ENCODE measurements at regions not wholly inside any gene's neighbourhood (a gene's known extent, or its start where the extent isn't known, plus 50 kb on each side); places are given as distances from the start of the nearest gene placed in this dataset.

DNA sequence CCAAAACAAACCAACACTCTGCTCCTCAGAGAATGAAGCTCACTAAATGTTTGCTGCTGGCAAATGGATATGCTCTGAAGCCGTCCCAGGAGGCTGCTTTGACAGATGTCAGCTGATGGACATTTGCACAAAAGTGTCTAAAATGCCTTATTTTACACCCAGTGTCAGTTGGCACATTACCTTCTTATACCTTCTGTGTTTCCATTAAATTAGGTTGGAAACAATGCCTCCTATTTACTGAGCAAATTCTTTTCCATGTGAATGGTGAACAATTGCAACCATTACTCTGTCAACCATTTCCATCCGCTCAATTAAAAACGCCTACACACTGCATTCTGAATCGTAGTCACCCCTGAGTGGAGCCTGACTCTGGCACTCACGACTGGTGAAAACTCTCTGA, 1679.9 kb upstream of the FLRT2 start:
- ChIA-PET CTCF (no interaction called here), POLR2A (no interaction called here)
- H3K4me3 ChIP-seq (ENCODE audit: control insufficient read depth in 1 of 2, extremely low read depth in 1 of 2, low read length in 1 of 2), result no peak overlapping the region
- Mint-ChIP-seq H3K27ac (no peak overlapping the region), H3K36me3 (no peaks in the 10 kb centered on the region), H3K27me3 (no peaks in the 10 kb centered on the region), H3K9me3 (peaks cover 7 to 11% (median 10%) of the 10 kb centered on the region in 3 donors), H3K4me1 (no peaks in the 10 kb centered on the region), H3K4me3 (no peak overlapping the region)
- H3K4me1 ChIP-seq (ENCODE audit: control insufficient read depth in 1 of 2, extremely low read depth in 1 of 2, insufficient read depth in 2 of 2, low read length in 2 of 2), result no peaks in the 10 kb centered on the region
- DNase-seq (no peak), ATAC-seq (replicated peaks in 1 of 4) (no peak)
- no peaks in the 10 kb centered on the region for H3K36me3 ChIP-seq (ENCODE audit: control insufficient read depth in 2 of 2, extremely low read depth in 1 of 2, insufficient read depth in 1 of 2, low read length in 1 of 2)
- no peak overlapping the region for H3K27ac ChIP-seq (ENCODE audit: low read length)
- H3K27me3 ChIP-seq (replicated peaks in 1 of 2; ENCODE audit: control insufficient read depth in 2 of 2, extremely low read depth in 1 of 2, insufficient read depth in 2 of 2, low read length in 1 of 2), result no peaks in the 10 kb centered on the region
- H3K9me3 ChIP-seq, result peaks cover 2% of the 10 kb centered on the region
- WGBS (ENCODE audit: insufficient coverage), result 75% methylated on average over 3 of the region's 5 CpGs

- no peaks in the 10 kb centered on the region for H3K4me1 ChIP-seq (ENCODE audit: control insufficient read depth in 1 of 2, extremely low read depth in 1 of 2, insufficient read depth in 2 of 2, low read length in 2 of 2)
- H3K9me3 Mint-ChIP-seq, result peaks cover 24 to 30% (median 25%) of the 10 kb centered on the region in 3 donors
- DNase-seq (no peak), ATAC-seq (replicated peaks in 1 of 4) (no peak)
- WGBS (ENCODE audit: insufficient coverage), result no CpG with 5 or more reads among the region's 3 CpGs
- no peaks in the 10 kb centered on the region for H3K4me1 Mint-ChIP-seq
- H3K27me3 Mint-ChIP-seq, result no peaks in the 10 kb centered on the region
- H3K4me3 ChIP-seq (ENCODE audit: control insufficient read depth in 1 of 2, extremely low read depth in 1 of 2, low read length in 1 of 2), result no peak overlapping the region
- no peaks in the 10 kb centered on the region for H3K9me3 ChIP-seq
- ChIA-PET POLR2A (no interaction called here), CTCF (no interaction called here)
- no peak overlapping the region for H3K27ac Mint-ChIP-seq
- H3K4me3 Mint-ChIP-seq, result no peak overlapping the region
- H3K27ac ChIP-seq (ENCODE audit: low read length), result no peak overlapping the region
- no peaks in the 10 kb centered on the region for H3K36me3 ChIP-seq (ENCODE audit: control insufficient read depth in 2 of 2, extremely low read depth in 1 of 2, insufficient read depth in 1 of 2, low read length in 1 of 2)
- no peaks in the 10 kb centered on the region for H3K27me3 ChIP-seq (replicated peaks in 1 of 2; ENCODE audit: control insufficient read depth in 2 of 2, extremely low read depth in 1 of 2, insufficient read depth in 2 of 2, low read length in 1 of 2)
- no peaks in the 10 kb centered on the region for H3K36me3 Mint-ChIP-seq
Measured at GRCh38 chr14:83856334-83856733, 1673.6 kb upstream of the FLRT2 start.

GRCh38 chr14:83860631-83861155, 1669.3 kb upstream of the FLRT2 start:
- H3K4me3 ChIP-seq (ENCODE audit: control insufficient read depth in 1 of 2, extremely low read depth in 1 of 2, low read length in 1 of 2), result no peak overlapping the region
- DNase-seq (no peak), ATAC-seq (replicated peaks in 1 of 4) (no peak)
- ChIA-PET POLR2A (no interaction called here), CTCF (no interaction called here)
- no peaks in the 10 kb centered on the region for H3K36me3 Mint-ChIP-seq
- H3K4me1 ChIP-seq (ENCODE audit: control insufficient read depth in 1 of 2, extremely low read depth in 1 of 2, insufficient read depth in 2 of 2, low read length in 2 of 2), result no peaks in the 10 kb centered on the region
- no peak overlapping the region for H3K27ac Mint-ChIP-seq
- no peak overlapping the region for H3K27ac ChIP-seq (ENCODE audit: low read length)
- no peaks in the 10 kb centered on the region for H3K27me3 Mint-ChIP-seq
- no peaks in the 10 kb centered on the region for H3K27me3 ChIP-seq (replicated peaks in 1 of 2; ENCODE audit: control insufficient read depth in 2 of 2, extremely low read depth in 1 of 2, insufficient read depth in 2 of 2, low read length in 1 of 2)
- no peaks in the 10 kb centered on the region for H3K4me1 Mint-ChIP-seq
- WGBS (ENCODE audit: insufficient coverage), result 67% methylated on average over 4 of the region's 5 CpGs
- peaks cover 20 to 27% (median 22%) of the 10 kb centered on the region in 3 donors for H3K9me3 Mint-ChIP-seq
- no peaks in the 10 kb centered on the region for H3K36me3 ChIP-seq (ENCODE audit: control insufficient read depth in 2 of 2, extremely low read depth in 1 of 2, insufficient read depth in 1 of 2, low read length in 1 of 2)
- no peaks in the 10 kb centered on the region for H3K9me3 ChIP-seq
- H3K4me3 Mint-ChIP-seq, result no peak overlapping the region

DNA sequence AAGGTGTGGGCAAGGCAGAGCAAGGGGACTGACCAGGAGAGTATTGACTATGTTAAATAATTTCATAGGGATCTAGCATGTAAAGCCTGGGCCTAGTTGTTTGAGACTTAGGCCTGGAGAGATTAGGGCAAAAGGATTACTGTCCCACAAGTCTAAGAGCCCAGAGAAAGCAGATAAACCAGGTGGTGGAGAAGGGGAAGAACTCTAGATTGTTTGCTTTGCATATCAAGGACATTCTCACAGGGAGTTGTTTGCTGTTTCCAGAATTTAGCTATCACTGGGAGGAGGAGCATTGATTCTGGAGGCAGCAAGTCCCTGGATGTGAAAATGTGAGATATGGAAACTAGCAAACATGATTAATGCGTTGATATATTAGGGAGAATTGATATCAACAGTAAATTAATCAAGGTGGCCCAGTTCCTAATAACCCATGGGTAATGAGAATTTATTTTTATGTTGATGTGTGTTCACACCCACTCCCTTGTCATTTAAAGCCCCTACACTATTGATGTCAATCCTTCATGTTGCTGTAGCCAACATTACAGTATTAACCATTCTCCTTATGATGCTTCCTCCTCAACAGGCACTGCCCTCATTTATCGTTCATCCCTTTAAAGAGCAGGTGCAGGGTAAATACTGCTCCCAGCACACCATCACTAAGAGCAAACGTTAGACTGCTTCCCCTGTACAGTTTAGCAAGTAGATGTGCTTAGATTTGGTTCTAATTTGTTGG, 1666.7 kb upstream of the FLRT2 start:
- Histone ChIP-seq H3K27ac (ENCODE audit: low read length) (no peak overlapping the region), H3K4me1 (ENCODE audit: control insufficient read depth in 1 of 2, extremely low read depth in 1 of 2, insufficient read depth in 2 of 2, low read length in 2 of 2) (no peaks in the 10 kb centered on the region), H3K27me3 (replicated peaks in 1 of 2; ENCODE audit: control insufficient read depth in 2 of 2, extremely low read depth in 1 of 2, insufficient read depth in 2 of 2, low read length in 1 of 2) (no peaks in the 10 kb centered on the region), H3K4me3 (ENCODE audit: control insufficient read depth in 1 of 2, extremely low read depth in 1 of 2, low read length in 1 of 2) (no peak overlapping the region), H3K9me3 (no peaks in the 10 kb centered on the region), H3K36me3 (ENCODE audit: control insufficient read depth in 2 of 2, extremely low read depth in 1 of 2, insufficient read depth in 1 of 2, low read length in 1 of 2) (no peaks in the 10 kb centered on the region)
- CTCF ChIA-PET, result no interaction called here
- Mint-ChIP-seq H3K36me3 (no peaks in the 10 kb centered on the region), H3K27me3 (no peaks in the 10 kb centered on the region), H3K27ac (no peak overlapping the region), H3K4me3 (no peak overlapping the region), H3K4me1 (no peaks in the 10 kb centered on the region), H3K9me3 (peaks cover 15 to 19% (median 19%) of the 10 kb centered on the region in 3 donors)
- WGBS (ENCODE audit: insufficient coverage), result no CpG with 5 or more reads among the region's 3 CpGs
- POLR2A ChIA-PET, result no interaction called here
- DNase-seq (no peak), ATAC-seq (replicated peaks in 1 of 4) (no peak)

GRCh38 chr14:83864106-83864505, 1665.8 kb upstream of the FLRT2 start:
- 92% methylated on average over 4 of the region's 5 CpGs for WGBS (ENCODE audit: insufficient coverage)
- no peaks in the 10 kb centered on the region for H3K27me3 ChIP-seq (replicated peaks in 1 of 2; ENCODE audit: control insufficient read depth in 2 of 2, extremely low read depth in 1 of 2, insufficient read depth in 2 of 2, low read length in 1 of 2)
- H3K4me1 ChIP-seq (ENCODE audit: control insufficient read depth in 1 of 2, extremely low read depth in 1 of 2, insufficient read depth in 2 of 2, low read length in 2 of 2), result no peaks in the 10 kb centered on the region
- no peaks in the 10 kb centered on the region for H3K36me3 Mint-ChIP-seq
- no peak overlapping the region for H3K27ac Mint-ChIP-seq
- H3K27me3 Mint-ChIP-seq, result no peaks in the 10 kb centered on the region
- no peaks in the 10 kb centered on the region for H3K36me3 ChIP-seq (ENCODE audit: control insufficient read depth in 2 of 2, extremely low read depth in 1 of 2, insufficient read depth in 1 of 2, low read length in 1 of 2)
- POLR2A ChIA-PET, result no interaction called here
- CTCF ChIA-PET, result no interaction called here
- no peak overlapping the region for H3K4me3 Mint-ChIP-seq
- no peaks in the 10 kb centered on the region for H3K9me3 ChIP-seq
- no peak for ATAC-seq (replicated peaks in 1 of 4)
- H3K4me1 Mint-ChIP-seq, result no peaks in the 10 kb centered on the region
- H3K4me3 ChIP-seq (ENCODE audit: control insufficient read depth in 1 of 2, extremely low read depth in 1 of 2, low read length in 1 of 2), result no peak overlapping the region
- peaks cover 11 to 24% (median 12%) of the 10 kb centered on the region in 3 donors for H3K9me3 Mint-ChIP-seq
- no peak overlapping the region for H3K27ac ChIP-seq (ENCODE audit: low read length)
- DNase-seq, result no peak

DNA sequence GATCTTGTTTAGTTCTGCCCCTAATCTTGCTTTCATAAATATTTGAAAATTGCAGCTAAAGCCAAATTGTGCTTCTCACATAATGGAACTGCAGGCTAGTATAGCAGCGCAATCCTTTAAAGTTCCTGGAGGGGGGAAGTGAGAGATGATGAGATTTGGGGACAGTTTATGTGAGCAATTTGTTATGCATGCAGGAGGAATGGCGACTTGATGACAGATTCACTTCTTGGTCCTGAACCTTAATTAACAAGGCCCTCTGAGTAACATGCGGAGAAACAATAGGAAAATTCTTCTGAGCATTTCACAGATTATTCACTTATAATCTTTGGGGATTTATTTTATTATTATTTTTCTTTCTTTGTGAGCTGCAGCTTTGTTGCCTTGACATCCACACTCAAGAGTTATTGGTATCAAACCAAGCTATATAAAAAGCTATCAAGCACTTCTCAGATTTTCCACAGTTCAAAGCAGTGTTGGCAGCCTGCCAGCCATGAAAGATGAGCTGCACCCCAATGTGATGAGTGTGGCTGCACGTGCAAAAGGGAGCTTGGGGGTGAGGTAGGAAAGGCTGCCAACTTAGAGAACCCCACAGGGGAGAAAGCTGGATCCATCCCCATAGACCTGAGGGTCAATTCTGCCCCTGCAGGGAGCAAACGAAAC, 1662.2 kb upstream of the FLRT2 start:
- ATAC-seq (replicated peaks in 1 of 4) (no peak), DNase-seq (no peak)
- Mint-ChIP-seq H3K4me3 (no peak overlapping the region), H3K36me3 (no peaks in the 10 kb centered on the region), H3K4me1 (no peaks in the 10 kb centered on the region), H3K27ac (no peak overlapping the region), H3K27me3 (no peaks in the 10 kb centered on the region), H3K9me3 (peaks cover 0 to 18% (median 11%) of the 10 kb centered on the region in 3 donors)
- 70% methylated on average over 2 of the region's 5 CpGs for WGBS (ENCODE audit: insufficient coverage)
- POLR2A ChIA-PET, result no interaction called here
- H3K4me3 ChIP-seq (ENCODE audit: control insufficient read depth in 1 of 2, extremely low read depth in 1 of 2, low read length in 1 of 2), result no peak overlapping the region
- CTCF ChIA-PET, result no interaction called here
- no peaks in the 10 kb centered on the region for H3K9me3 ChIP-seq
- no peak overlapping the region for H3K27ac ChIP-seq (ENCODE audit: low read length)
- no peaks in the 10 kb centered on the region for H3K4me1 ChIP-seq (ENCODE audit: control insufficient read depth in 1 of 2, extremely low read depth in 1 of 2, insufficient read depth in 2 of 2, low read length in 2 of 2)
- H3K27me3 ChIP-seq (replicated peaks in 1 of 2; ENCODE audit: control insufficient read depth in 2 of 2, extremely low read depth in 1 of 2, insufficient read depth in 2 of 2, low read length in 1 of 2), result no peaks in the 10 kb centered on the region
- no peaks in the 10 kb centered on the region for H3K36me3 ChIP-seq (ENCODE audit: control insufficient read depth in 2 of 2, extremely low read depth in 1 of 2, insufficient read depth in 1 of 2, low read length in 1 of 2)
